CD4-positive, alpha-beta T cell treated with Interleukin-4 for 1 hour (primary cell): ENCODE measurements at regions not wholly inside any gene's neighbourhood (a gene's known extent, or its start where the extent isn't known, plus 50 kb on each side); places are given as distances from the start of the nearest gene placed in this dataset.
"Not testable (repeated sequence)": the region's sequence is repeated elsewhere in the genome, so short reads cannot be mapped to it uniquely, and the experiment has no call there.

Experiments
- DNase-seq, 2 donors: peaks; one replicate each; pipeline ENCODE4 v3.0.0-alpha.2; 2020 to 2022

- DNase-seq = no peak
Observed at GRCh38 chrX:13419918-13420317, 100.1 kb upstream of the ATXN3L start.

GRCh38 chrX:13419276-13419675 is 99.4 kb upstream of the ATXN3L start:
- no peak for DNase-seq

- no peak for DNase-seq
Observed at GRCh38 chrX:13418126-13419097, 98.6 kb upstream of the ATXN3L start.

GRCh38 chrX:13415509-13415908 is 95.7 kb upstream of the ATXN3L start:
- DNase-seq = no peak

GRCh38 chrX:13414006-13414647 is 94.3 kb upstream of the ATXN3L start:
- no peak for DNase-seq

GRCh38 chrX:13412208-13412600 is 92.4 kb upstream of the ATXN3L start:
- no peak for DNase-seq

GRCh38 chrX:13411496-13412207 is 91.8 kb upstream of the ATXN3L start:
- DNase-seq = no peak

GRCh38 chrX:13408599-13408998 is 88.7 kb upstream of the ATXN3L start:
- not testable (repeated sequence) for DNase-seq

- not testable (repeated sequence) for DNase-seq
Observed at GRCh38 chrX:13404777-13405176, 84.9 kb upstream of the ATXN3L start.

- DNase-seq = no peak
Observed at GRCh38 chrX:13404364-13404763, 84.5 kb upstream of the ATXN3L start.

GRCh38 chrX:13401724-13402123 is 81.9 kb upstream of the ATXN3L start:
- no peak for DNase-seq

- no peak for DNase-seq
Observed at GRCh38 chrX:13398839-13399238, 79.0 kb upstream of the ATXN3L start.

- DNase-seq = no peak
Observed at GRCh38 chrX:13397878-13398818, 78.3 kb upstream of the ATXN3L start.

GRCh38 chrX:13396924-13397323 is 77.1 kb upstream of the ATXN3L start:
- DNase-seq = no peak

- DNase-seq = no peak
Observed at GRCh38 chrX:13389501-13389900, 69.6 kb upstream of the ATXN3L start.

GRCh38 chrX:13387666-13388494 is 68.0 kb upstream of the ATXN3L start:
- no peak for DNase-seq

- no peak for DNase-seq
Observed at GRCh38 chrX:13386636-13387035, 66.8 kb upstream of the ATXN3L start.

- no peak for DNase-seq
Observed at GRCh38 chrX:13386092-13386491, 66.2 kb upstream of the ATXN3L start.

GRCh38 chrX:13383907-13384306 is 64.1 kb upstream of the ATXN3L start:
- DNase-seq = no peak

- DNase-seq = no peak
Observed at GRCh38 chrX:13381514-13381913, 61.7 kb upstream of the ATXN3L start.

- no peak for DNase-seq
Observed at GRCh38 chrX:13380211-13380610, 60.4 kb upstream of the ATXN3L start.
